Stimulated activated CD4-positive, alpha-beta T cell treated with anti-CD3 and anti-CD28 coated beads, Interleukin-4, amount 100 ng/mL, for 24 hours (primary cell): ENCODE measurements at regions not wholly inside any gene's neighbourhood (a gene's known extent, or its start where the extent isn't known, plus 50 kb on each side); places are given as distances from the start of the nearest gene placed in this dataset.
"Not testable (repeated sequence)": the region's sequence is repeated elsewhere in the genome, so short reads cannot be mapped to it uniquely, and the experiment has no call there.

Experiments used
- DNase-seq: peaks from one replicate; pipeline ENCODE4 v3.0.0-alpha.2; 2020

- DNase-seq = no peak
Measured at GRCh38 chr12:125515887-125516286, 450.7 kb downstream of the AACS start.

GRCh38 chr12:125518074-125518473, 452.8 kb downstream of the AACS start:
- no peak for DNase-seq

GRCh38 chr12:125519026-125519651, 453.9 kb downstream of the AACS start:
- no peak for DNase-seq

DNA sequence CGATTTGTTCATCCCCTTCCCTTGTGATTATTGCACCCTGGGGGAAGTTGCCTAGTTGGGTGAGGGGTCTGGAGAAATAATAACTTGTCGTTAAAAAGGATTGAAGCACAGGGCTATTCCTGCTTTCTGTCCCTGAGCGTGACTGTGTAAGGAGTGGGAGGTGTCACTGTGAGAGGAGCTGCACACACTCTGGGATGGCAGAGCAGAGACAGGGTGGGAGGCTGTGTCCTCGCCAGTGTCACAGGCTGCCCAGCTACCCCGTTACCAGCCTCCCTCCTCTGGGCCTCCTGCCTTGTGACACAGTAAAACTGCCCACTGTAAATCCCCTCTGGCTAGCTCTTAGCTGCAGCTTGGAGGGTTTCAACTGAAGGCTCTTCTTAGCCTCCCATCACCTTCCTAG, 460.6 kb downstream of the AACS start:
- DNase-seq = no peak

GRCh38 chr12:125528281-125528680, 463.0 kb downstream of the AACS start:
- DNase-seq = no peak

GRCh38 chr12:125530201-125530600, 465.0 kb downstream of the AACS start:
- no peak for DNase-seq

DNA sequence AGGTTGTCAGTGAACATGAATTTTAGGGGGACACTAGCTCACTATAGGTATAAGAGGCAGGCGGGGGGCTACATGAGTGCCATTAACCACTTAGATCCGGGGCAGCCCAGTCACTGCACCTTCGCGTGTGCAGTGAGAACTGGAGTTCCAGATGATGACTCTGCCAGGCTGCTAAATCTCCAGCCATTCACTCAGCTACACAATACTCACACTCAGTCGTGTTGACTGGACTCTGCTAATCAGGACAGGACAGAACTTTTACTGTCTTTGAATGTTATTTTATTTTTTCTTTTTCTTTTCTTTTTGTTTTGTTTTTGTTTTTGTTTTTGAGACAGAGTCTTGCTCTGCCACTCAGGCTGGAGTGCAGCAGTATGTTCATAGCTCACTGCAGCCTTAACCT, 465.6 kb downstream of the AACS start:
- no peak for DNase-seq

DNA sequence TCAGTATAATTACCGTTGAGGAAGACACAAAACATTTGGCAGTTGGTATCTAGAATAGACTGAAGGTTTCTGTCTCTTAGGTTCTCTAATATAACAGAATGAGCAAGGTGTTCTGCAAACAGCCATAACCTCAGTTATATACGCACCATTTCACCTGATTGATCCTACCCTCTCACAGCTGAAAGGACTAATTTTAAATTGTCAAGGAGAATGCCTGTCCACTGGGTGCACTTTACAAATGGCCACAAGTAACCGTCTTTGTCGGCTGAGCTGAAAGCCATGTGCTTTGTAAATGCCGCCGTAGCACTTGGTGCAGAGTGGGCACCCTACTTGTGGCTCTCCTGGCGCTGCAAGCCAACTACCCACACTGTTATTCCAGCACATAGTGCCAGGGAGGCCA, 466.3 kb downstream of the AACS start:
- DNase-seq = no peak

DNA sequence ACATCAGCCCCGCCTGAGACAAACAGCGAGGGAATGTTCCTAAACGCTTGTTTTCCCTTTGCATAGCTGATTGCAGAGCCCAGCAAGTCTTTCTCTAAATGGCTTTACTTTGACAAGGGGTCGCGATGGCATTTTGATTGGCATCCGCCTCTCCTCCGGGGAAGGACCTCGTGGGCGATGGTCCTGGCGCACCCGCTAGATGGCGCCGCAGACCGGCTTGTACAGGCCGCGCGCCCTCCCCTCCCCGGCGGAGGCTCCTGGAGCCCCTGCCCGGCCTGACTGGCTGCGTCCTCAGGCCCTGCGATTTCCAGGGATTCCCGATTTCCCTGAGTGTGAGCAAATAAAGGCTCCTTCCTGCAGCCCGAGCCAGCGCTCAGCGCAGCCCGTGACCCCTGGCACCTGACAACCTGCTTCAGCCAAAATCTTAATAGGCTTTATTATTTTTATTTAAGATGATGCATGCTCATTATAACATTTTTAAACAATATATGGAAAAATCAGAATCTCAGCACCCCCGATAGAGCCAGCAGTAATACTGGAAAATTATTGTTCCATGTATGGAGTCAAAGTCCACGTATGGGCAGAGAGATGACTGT, 468.3 kb downstream of the AACS start:
- no peak for DNase-seq

GRCh38 chr12:125538401-125539199, 473.4 kb downstream of the AACS start:
- DNase-seq = no peak

DNA sequence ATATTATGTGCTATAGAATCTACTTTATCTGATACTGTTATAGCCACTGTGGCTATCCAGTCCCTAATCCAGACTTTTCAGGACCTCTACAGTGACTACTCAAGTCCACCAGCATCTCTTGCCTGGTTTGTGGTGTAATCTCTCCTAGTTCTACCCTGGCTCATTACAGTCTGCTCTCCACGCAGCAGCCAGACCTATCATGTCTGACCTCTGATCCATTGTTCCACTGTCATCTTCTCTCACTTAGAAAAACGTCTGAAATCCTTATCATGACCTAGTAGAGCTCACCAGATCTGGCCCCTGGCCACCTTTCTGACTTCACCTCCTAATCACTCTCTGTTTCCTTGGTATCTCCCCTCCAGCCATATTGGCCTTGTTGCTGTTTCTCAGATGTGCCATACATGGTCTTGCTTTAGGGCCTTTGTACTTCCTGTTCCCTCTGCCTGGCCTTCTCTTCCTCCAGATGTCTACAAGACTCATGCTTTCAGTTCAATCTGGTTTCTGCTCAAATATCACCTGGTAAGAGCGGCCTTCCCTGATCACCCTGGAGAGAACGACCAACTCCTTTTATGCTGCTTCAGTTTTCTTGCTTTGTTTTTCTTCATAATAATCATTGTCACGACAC, 475.5 kb downstream of the AACS start:
- DNase-seq = no peak

DNA sequence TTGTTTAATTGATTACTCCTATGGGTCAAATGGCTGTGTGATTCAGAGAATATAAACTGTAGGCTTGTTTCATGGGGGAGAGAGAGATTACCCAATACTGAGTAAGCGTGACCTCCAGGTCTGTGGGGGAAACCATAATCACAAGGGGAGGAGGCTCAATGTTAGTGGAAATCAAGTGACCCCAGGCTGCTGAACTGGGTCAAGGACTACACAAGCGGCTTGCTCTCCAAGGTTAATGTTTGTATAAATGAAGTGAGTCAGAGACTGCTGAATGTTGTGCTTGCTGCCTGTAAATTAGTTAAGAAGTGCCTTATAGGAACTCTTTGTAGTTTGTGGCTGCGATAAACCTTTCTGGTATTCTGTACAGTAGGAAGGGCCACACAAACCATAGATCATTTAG, 479.7 kb downstream of the AACS start:
- DNase-seq = no peak

GRCh38 chr12:125549171-125549570, 483.9 kb downstream of the AACS start:
- no peak for DNase-seq

GRCh38 chr12:125549836-125550235, 484.6 kb downstream of the AACS start:
- DNase-seq = no peak

DNA sequence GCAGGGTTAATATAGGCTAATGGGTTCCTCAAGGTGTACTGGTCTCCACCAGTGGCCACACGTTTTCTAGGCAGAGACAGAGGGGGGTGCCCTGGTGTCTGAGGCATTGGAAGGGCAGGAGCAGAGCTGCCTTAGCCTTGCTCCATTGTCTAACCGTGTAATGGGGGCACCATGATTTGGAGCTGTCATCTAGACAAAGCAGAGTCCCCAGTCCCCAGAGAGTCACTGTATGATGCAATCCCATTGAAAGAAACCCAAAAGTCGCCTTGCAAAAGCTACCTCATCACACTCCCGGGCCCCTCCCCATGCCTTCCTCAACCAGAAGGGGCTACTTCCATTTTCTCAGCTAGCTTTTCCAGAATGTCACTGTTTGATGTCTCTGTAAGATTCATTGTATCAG, 487.1 kb downstream of the AACS start:
- no peak for DNase-seq

GRCh38 chr12:125561008-125561407, 495.8 kb downstream of the AACS start:
- not testable (repeated sequence) for DNase-seq

GRCh38 chr12:125564753-125565152, 499.5 kb downstream of the AACS start:
- no peak for DNase-seq

- no peak for DNase-seq
Measured at GRCh38 chr12:125567581-125567980, 502.3 kb downstream of the AACS start.

DNA sequence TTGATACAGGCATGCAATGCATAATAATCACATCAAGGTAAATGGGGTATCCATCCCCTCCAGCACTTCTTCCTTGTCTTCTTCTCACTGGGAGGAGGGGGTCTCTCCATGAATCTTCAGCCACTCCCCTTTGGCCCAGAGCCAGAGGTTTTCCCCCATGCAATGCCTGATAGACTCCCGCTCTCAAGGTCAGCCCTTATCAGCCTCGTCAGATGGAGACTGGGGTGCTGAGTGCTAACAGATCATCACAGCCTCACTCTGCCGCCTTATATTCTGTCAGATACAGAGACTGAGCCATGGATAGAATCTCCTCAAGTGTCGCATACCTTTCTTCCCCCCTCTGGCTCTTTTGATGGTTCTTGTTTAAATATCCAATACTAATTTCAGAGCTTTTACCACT, 503.1 kb downstream of the AACS start:
- no peak for DNase-seq

- no peak for DNase-seq
Measured at GRCh38 chr12:125573271-125573670, 508.0 kb downstream of the AACS start.

DNA sequence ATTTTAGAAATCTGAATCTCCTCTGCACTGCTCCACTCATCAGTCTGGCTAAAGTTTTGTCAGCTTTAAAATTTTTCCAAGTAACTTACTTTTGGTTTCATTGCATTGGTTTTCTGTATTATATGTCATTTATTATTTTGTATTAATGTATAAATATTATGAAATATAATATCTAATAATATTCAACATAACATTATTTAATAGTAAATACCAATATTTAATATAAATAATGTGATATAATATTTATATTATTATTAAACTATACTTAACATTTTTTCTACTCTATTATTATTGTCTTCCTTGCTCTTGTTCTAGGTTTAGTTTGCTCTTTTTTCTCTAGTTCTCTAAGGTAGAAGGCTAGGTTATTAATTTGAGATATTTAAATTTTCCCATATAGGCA, 512.1 kb downstream of the AACS start:
- no peak for DNase-seq

DNA sequence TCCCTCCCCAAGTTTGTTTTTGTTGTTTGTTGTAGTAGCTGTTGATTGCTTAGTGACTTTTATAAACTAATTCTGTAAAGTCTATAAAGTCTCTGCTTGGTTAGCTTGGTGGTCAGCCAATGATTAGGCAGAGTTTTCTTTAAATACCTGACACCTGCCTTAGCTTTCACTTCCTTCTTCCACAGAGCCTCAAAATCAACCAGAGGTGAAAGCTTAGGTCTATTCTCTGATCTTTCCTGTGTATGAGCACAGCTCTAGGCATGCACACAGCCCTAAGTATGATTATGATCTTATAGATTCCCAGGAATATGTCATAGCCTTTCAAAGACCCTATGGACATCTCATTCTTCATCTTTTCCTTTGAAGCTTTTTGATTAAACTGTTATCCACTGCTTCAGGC, 514.7 kb downstream of the AACS start:
- DNase-seq = no peak

- no peak for DNase-seq
Measured at GRCh38 chr12:125583071-125583470, 517.8 kb downstream of the AACS start.

- no peak for DNase-seq
Measured at GRCh38 chr12:125586441-125586840, 521.2 kb downstream of the AACS start.
